GM10248 (cell line): ENCODE measurements at regions not wholly inside any gene's neighbourhood (a gene's known extent, or its start where the extent isn't known, plus 50 kb on each side); places are given as distances from the start of the nearest gene placed in this dataset.

Experiments used
- CTCF ChIA-PET: fragments of 300-600 bp; sonication (Branson Sonifier 250); formaldehyde crosslinking; extraction: SDS; loops from one replicate; lab custom pipeline; 2021; ENCODE audit warnings: antibody characterized with exemption; lab: Yijun Ruan, JAX
- POLR2A ChIA-PET: fragments of 350-650 bp; sonication (Branson Sonifier 250); formaldehyde crosslinking; extraction: SDS; loops from one replicate; lab custom pipeline; 2020; ENCODE audit warnings: antibody characterized with exemption; lab: Yijun Ruan, JAX
- DNase-seq: peaks from one replicate; pipeline ENCODE4 v3.0.0; 2012; ENCODE audit errors: extremely low spot score
- TF ChIP-seq, protein P1 (sequence below): IDR thresholded peaks from 2 replicates; pipeline ENCODE4 v1.5.1; 2012; ENCODE audit warnings: mild to moderate bottlenecking, low read depth; ENCODE audit errors: extremely low read depth, missing control alignments, control extremely low read depth

DNA sequence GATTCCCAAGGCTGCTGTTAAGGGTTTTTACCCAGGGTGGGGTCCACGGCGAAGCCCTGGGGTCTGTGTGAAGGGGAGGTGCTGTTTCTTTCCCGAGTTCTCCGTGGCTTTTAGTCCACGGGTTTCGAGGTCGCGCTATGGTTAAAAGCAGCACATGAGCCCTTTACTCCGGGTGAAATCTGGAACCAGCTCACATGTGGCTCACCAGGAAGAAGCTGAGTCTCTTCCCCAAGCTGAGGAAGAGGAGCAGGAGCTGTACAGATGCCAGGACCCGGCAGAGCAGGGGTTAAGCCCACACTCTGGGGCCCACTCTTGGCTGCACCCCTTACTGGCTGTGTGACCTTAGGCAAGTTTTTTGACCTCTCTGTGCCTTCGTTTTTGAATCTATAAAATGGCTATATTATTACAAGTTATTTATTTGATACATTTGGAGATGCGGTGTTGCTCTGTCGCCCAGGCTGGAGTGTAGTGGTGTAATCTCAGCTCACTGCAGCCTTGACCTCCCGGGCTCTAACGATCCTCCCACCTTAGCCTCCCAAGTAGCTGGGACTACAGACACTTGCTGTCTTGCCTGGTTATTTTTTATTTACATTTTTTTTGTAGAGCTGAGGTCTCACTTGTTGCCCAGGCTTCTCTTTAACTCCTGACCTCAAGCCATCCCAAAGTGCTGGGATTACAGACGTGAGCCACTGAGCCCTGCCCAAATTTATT is 266.3 kb downstream of the AACS start:
- TF ChIP-seq, protein P1, sequence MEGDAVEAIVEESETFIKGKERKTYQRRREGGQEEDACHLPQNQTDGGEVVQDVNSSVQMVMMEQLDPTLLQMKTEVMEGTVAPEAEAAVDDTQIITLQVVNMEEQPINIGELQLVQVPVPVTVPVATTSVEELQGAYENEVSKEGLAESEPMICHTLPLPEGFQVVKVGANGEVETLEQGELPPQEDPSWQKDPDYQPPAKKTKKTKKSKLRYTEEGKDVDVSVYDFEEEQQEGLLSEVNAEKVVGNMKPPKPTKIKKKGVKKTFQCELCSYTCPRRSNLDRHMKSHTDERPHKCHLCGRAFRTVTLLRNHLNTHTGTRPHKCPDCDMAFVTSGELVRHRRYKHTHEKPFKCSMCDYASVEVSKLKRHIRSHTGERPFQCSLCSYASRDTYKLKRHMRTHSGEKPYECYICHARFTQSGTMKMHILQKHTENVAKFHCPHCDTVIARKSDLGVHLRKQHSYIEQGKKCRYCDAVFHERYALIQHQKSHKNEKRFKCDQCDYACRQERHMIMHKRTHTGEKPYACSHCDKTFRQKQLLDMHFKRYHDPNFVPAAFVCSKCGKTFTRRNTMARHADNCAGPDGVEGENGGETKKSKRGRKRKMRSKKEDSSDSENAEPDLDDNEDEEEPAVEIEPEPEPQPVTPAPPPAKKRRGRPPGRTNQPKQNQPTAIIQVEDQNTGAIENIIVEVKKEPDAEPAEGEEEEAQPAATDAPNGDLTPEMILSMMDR: no peak
- DNase-seq: no peak
- POLR2A ChIA-PET: no interaction called here
- CTCF ChIA-PET: interaction anchor here (0.8 to 3.4 kb wide), 22 partner anchors 8 to 1545 kb away, joined by 3 to 27 read pairs (median 5); no protein-coding TSS in a partner anchor

DNA sequence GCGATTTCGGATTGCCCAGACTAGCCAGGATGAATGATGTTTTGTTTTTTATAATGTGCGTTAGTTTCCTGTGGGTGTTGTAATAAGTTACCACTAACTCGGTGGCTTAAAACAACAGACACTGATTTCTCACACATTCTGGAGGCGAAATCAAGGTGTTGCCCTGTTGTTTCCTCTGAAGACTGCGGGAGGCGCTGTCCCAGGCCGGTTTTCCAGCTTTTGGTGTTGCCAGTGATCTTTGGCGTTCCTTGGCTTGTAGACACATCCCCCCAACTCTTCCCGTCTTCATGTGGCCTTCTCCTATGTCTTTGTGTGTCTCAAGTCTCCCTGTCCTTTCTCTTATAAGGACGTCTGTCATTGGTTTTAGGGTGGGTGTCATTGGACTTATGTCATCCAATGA is 267.7 kb downstream of the AACS start:
- POLR2A ChIA-PET: no interaction called here
- CTCF ChIA-PET: interaction anchor here (0.9 to 3.4 kb wide), 5 partner anchors 12 to 351 kb away, joined by 3 to 27 read pairs (median 7); no protein-coding TSS in a partner anchor
- TF ChIP-seq, protein P1: no peak
- DNase-seq: no peak

GRCh38 chr12:125336246-125336645 is 271.0 kb downstream of the AACS start:
- ChIA-PET CTCF (interaction anchor here (0.8 kb wide), 1 partner anchor 22 kb away, joined by 3 read pairs; no protein-coding TSS in a partner anchor), POLR2A (no interaction called here)
- TF ChIP-seq, protein P1: no peak
- DNase-seq: no peak

- CTCF ChIA-PET: interaction anchor here (1.0 kb wide), 1 partner anchor 9 kb away, joined by 6 read pairs; no protein-coding TSS in a partner anchor
- no peak for DNase-seq
- POLR2A ChIA-PET: no interaction called here
- TF ChIP-seq, protein P1: no peak
Measured at GRCh38 chr12:125340791-125341190, 275.6 kb downstream of the AACS start.

DNA sequence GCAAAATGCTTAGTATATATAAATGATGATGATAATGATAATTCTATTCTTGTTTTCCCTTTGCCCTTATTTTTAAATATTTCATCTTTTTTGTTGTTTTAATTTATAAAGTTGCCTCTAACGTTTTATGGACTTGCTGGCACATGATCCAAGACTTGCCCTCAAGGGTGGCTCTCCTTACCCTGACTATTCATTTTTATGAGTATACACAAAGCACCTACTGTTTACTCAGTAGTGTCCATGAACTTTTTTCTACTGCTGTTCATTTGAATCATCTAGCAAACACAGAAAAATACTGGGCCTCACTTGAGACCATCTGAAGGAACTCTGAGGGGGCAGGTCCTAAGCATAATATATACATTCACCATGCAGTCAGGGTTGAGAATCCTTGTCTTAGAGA is 276.2 kb downstream of the AACS start:
- TF ChIP-seq, protein P1: no peak
- CTCF ChIA-PET: interaction anchor here (1.0 kb wide), 1 partner anchor 9 kb away, joined by 6 read pairs; no protein-coding TSS in a partner anchor
- POLR2A ChIA-PET: no interaction called here
- no peak for DNase-seq

GRCh38 chr12:125343649-125344048 is 278.4 kb downstream of the AACS start:
- CTCF ChIA-PET: interaction anchor here (1.5 to 2.0 kb wide), 2 partner anchors 12 to 160 kb away, joined by 3 to 8 read pairs; no protein-coding TSS in a partner anchor
- POLR2A ChIA-PET: no interaction called here
- TF ChIP-seq, protein P1: no peak
- DNase-seq: no peak
